OCI-LY3 (cell line): ENCODE measurements at regions not wholly inside any gene's neighbourhood (a gene's known extent, or its start where the extent isn't known, plus 50 kb on each side); places are given as distances from the start of the nearest gene placed in this dataset.

Experiments
- H2AFZ ChIP-seq: fragments of 200-600, 300-600 bp; shearing (Covaris generic); 2 replicates; pipeline ENCODE4 v1.6.0; 2014; ENCODE audit warnings: antibody characterized with exemption, low read depth, low read length
- H3K27ac ChIP-seq: fragments of 200-600, 300-600 bp; sonication (generic); 2 replicates; pipeline ENCODE4 v1.5.1; 2014; ENCODE audit warnings: mild to moderate bottlenecking, low read length, moderate library complexity, mixed read lengths
- H3K27me3 ChIP-seq: fragments of 200-600, 300-600 bp; sonication (generic); 2 replicates; pipeline ENCODE4 v1.6.1; 2014; ENCODE audit warnings: low read depth, low read length, mixed read lengths
- H3K36me3 ChIP-seq: fragments of 200-600, 300-600 bp; sonication (generic); replicated peaks from 2 replicates; pipeline ENCODE3; 2014; ENCODE audit warnings: low read depth, low read length, mixed read lengths
- H3K4me1 ChIP-seq: fragments of 300-600, 200-600 bp; sonication (generic); 2 replicates; pipeline ENCODE4 v1.6.1; 2014; ENCODE audit warnings: low read length, mixed read lengths
- H3K4me2 ChIP-seq: fragments of 200-600, 300-600 bp; sonication (generic); 2 replicates; pipeline ENCODE4 v1.6.1; 2014; ENCODE audit warnings: low read length, mixed read lengths
- H3K4me3 ChIP-seq: fragments of 300-600, 200-600 bp; sonication (generic); 2 replicates; pipeline ENCODE4 v1.5.1; 2014; ENCODE audit warnings: antibody characterized with exemption, mild to moderate bottlenecking, low read length, moderate library complexity
- H3K79me2 ChIP-seq: fragments of 300-600, 200-600 bp; shearing (Covaris generic); 2 replicates; pipeline ENCODE4 v1.6.1; 2014; ENCODE audit warnings: mild to moderate bottlenecking, low read length, mixed read lengths
- H3K9ac ChIP-seq: fragments of 300-600, 200-600 bp; shearing (Covaris generic); 2 replicates; pipeline ENCODE4 v1.6.0; 2014; ENCODE audit warnings: mild to moderate bottlenecking, low read length, moderate library complexity
- H3K9me3 ChIP-seq: fragments of 200-600, 300-600 bp; shearing (Covaris generic); 2 replicates; pipeline ENCODE4 v1.6.1; 2014; ENCODE audit warnings: low read length, mixed read lengths; ENCODE audit not compliant: insufficient read depth
- H4K20me1 ChIP-seq: fragments of 200-600, 300-600 bp; sonication (generic); 2 replicates; pipeline ENCODE4 v1.6.1; 2016; ENCODE audit warnings: low read length, mixed read lengths; ENCODE audit not compliant: insufficient read depth
- CTCF ChIP-seq: fragments of 200-600, 300-600 bp; sonication (generic); IDR thresholded peaks from 2 replicates; pipeline ENCODE4 v1.5.1; 2014; ENCODE audit warnings: antibody characterized with exemption, low read length, low read depth
- EZH2phosphoT487 ChIP-seq: fragments of 200-600 bp; shearing (Covaris generic); IDR thresholded peaks from 2 replicates; pipeline ENCODE4 v1.6.1; 2018; ENCODE audit warnings: antibody characterized with exemption, mixed run types, low read depth

- no peak overlapping the region for H3K27ac ChIP-seq
- TF ChIP-seq CTCF (no peak), EZH2phosphoT487 (no peak)
- H2AFZ ChIP-seq = no peak overlapping the region
- H3K9me3 ChIP-seq = no peaks in the 10 kb centered on the region
- H3K79me2 ChIP-seq = no peaks in the 10 kb centered on the region
- H3K36me3 ChIP-seq = no peaks in the 10 kb centered on the region
- no peak overlapping the region for H3K4me3 ChIP-seq
- no peak overlapping the region for H3K9ac ChIP-seq
- H3K4me2 ChIP-seq = no peak overlapping the region; the same call in 1 of the 2 replicates
- peaks cover 5% of the 10 kb centered on the region for H3K4me1 ChIP-seq
- H4K20me1 ChIP-seq = no peaks in the 10 kb centered on the region
- no peaks in the 10 kb centered on the region for H3K27me3 ChIP-seq
Measured at GRCh38 chr4:53734584-53735353, 143.5 kb upstream of the LNX1 start.

- Histone ChIP-seq H3K9me3 (no peaks in the 10 kb centered on the region), H3K4me2 (no peak overlapping the region), H2AFZ (no peak overlapping the region), H3K27me3 (no peaks in the 10 kb centered on the region), H3K27ac (no peak overlapping the region), H3K9ac (no peak overlapping the region), H3K79me2 (no peaks in the 10 kb centered on the region), H3K4me1 (peaks cover 5% of the 10 kb centered on the region), H4K20me1 (no peaks in the 10 kb centered on the region), H3K4me3 (no peak overlapping the region), H3K36me3 (no peaks in the 10 kb centered on the region)
- TF ChIP-seq CTCF (no peak), EZH2phosphoT487 (no peak)
Measured at GRCh38 chr4:53734182-53734581, 142.9 kb upstream of the LNX1 start.

- H3K79me2 ChIP-seq = no peaks in the 10 kb centered on the region
- no peaks in the 10 kb centered on the region for H3K36me3 ChIP-seq
- peaks cover 5% of the 10 kb centered on the region for H3K4me1 ChIP-seq
- no peak overlapping the region for H3K4me2 ChIP-seq
- no peak overlapping the region for H3K9ac ChIP-seq
- H4K20me1 ChIP-seq = no peaks in the 10 kb centered on the region
- H3K9me3 ChIP-seq = no peaks in the 10 kb centered on the region
- no peaks in the 10 kb centered on the region for H3K27me3 ChIP-seq
- no peak overlapping the region for H3K27ac ChIP-seq
- TF ChIP-seq EZH2phosphoT487 (no peak), CTCF (no peak)
- H2AFZ ChIP-seq = no peak overlapping the region
- no peak overlapping the region for H3K4me3 ChIP-seq
Measured at GRCh38 chr4:53732661-53733060, 141.4 kb upstream of the LNX1 start.

- no peak overlapping the region for H2AFZ ChIP-seq
- TF ChIP-seq EZH2phosphoT487 (no peak), CTCF (no peak)
- no peaks in the 10 kb centered on the region for H4K20me1 ChIP-seq
Measured at GRCh38 chr4:53730031-53730805, 138.9 kb upstream of the LNX1 start.

More at GRCh38 chr4:53730031-53730805, 138.9 kb upstream of the LNX1 start:
- Histone ChIP-seq H3K9me3 (no peaks in the 10 kb centered on the region), H3K27me3 (no peaks in the 10 kb centered on the region), H3K36me3 (no peaks in the 10 kb centered on the region), H3K9ac (no peak overlapping the region), H3K27ac (no peak overlapping the region), H3K4me1 (peaks cover 4% of the 10 kb centered on the region), H3K4me2 (no peak overlapping the region), H3K4me3 (no peak overlapping the region), H3K79me2 (no peaks in the 10 kb centered on the region)
